Neural cell (in vitro differentiated cells): ENCODE measurements at regions not wholly inside any gene's neighbourhood (a gene's known extent, or its start where the extent isn't known, plus 50 kb on each side); places are given as distances from the start of the nearest gene placed in this dataset.

ENCODE experiments used
- CTCF ChIP-seq: fragments of 450-650 bp; IDR thresholded peaks from 2 replicates; pipeline ENCODE4 v1.5.1; 2014; ENCODE audit warnings: antibody characterized with exemption, mild to moderate bottlenecking, moderate library complexity; ENCODE audit not compliant: poor library complexity, severe bottlenecking
- EP300 ChIP-seq: fragments of 450-650 bp; conservative IDR thresholded peaks from 2 replicates; pipeline ENCODE4 v1.6.1; 2014; ENCODE audit warnings: antibody characterized with exemption, mild to moderate bottlenecking, moderate library complexity; ENCODE audit not compliant: poor library complexity, severe bottlenecking
- EZH2 ChIP-seq: fragments of 200-600, 300-800 bp; shearing (Covaris generic), sonication (generic); IDR thresholded peaks from 2 replicates; pipeline ENCODE4 v1.6.1; 2014; ENCODE audit warnings: antibody characterized with exemption, low read length, borderline replicate concordance, mild to moderate bottlenecking; ENCODE audit not compliant: insufficient read depth, poor library complexity, severe bottlenecking
- RAD21 ChIP-seq: fragments of 450-650 bp; conservative IDR thresholded peaks from 2 replicates; pipeline ENCODE4 v1.6.1; 2014; ENCODE audit warnings: antibody characterized with exemption, mild to moderate bottlenecking, moderate library complexity

- no peak for TF ChIP-seq RAD21
- TF ChIP-seq CTCF = no peak
- no peak for TF ChIP-seq EZH2
- no peak for TF ChIP-seq EP300
These were observed 155.3 kb upstream of the ADGRL3 start for GRCh38 chr4:61044837-61045236.
